Tibial nerve (tissue), 4 donors: ENCODE measurements at regions not wholly inside any gene's neighbourhood (a gene's known extent, or its start where the extent isn't known, plus 50 kb on each side); places are given as distances from the start of the nearest gene placed in this dataset.
A peak's percentile ranks its signal among the peaks of the same experiment; 100 is the strongest.

ENCODE experiments used
- DNase-seq, 2 donors: peaks; one replicate each; pipeline ENCODE4 v3.0.0-alpha.2; 2019; ENCODE audit warnings: low spot score in 2 of 2
- H3K27ac ChIP-seq, 4 donors: fragments of 200-600 bp; sonication (generic) in 3 of 4; one replicate each; pipeline ENCODE4 v1.5.1; 2017 to 2019; ENCODE audit warnings: mild to moderate bottlenecking in 1 of 4
- H3K27me3 ChIP-seq, 2 donors: fragments of 200-600 bp; sonication (generic) in 1 of 2; one replicate each; pipeline versions ENCODE4 v1.5.1 to v1.6.0; 2017 to 2019
- H3K36me3 ChIP-seq, 3 donors: fragments of 200-600 bp; sonication (generic); one replicate each; pipeline ENCODE4 v1.5.1; 2018 to 2019
- H3K4me1 ChIP-seq, 4 donors: fragments of 200-600 bp; sonication (generic) in 3 of 4; one replicate each; pipeline ENCODE4 v1.5.1; 2017 to 2019
- H3K4me3 ChIP-seq, 4 donors: fragments of 200-600 bp; sonication (generic) in 3 of 4; one replicate each; pipeline ENCODE4 v1.5.1; 2017 to 2019; ENCODE audit warnings: mild to moderate bottlenecking in 1 of 4, moderate library complexity in 1 of 4
- H3K9me3 ChIP-seq, 4 donors: fragments of 200-600 bp; sonication (generic) in 3 of 4; one replicate each; pipeline ENCODE4 v1.5.1; 2017 to 2019
- CTCF ChIP-seq, 5 experiments: fragments of 200-600 bp in 3 of 5; fragments of 450-650 bp in 2 of 5; sonication (generic) in 3 of 5; IDR thresholded peaks; one replicate each; pipeline ENCODE4 v1.5.1; 2016 to 2019; ENCODE audit warnings: antibody characterized with exemption in 5 of 5, mild to moderate bottlenecking in 3 of 5, moderate library complexity in 2 of 5
- EP300 ChIP-seq, 2 donors: sonication (generic); formaldehyde crosslinking; IDR thresholded peaks; one replicate each; pipeline ENCODE4 v1.6.1; 2017; ENCODE audit warnings: antibody characterized with exemption in 2 of 2, mild to moderate bottlenecking in 1 of 2
- POLR2A ChIP-seq, 2 donors: fragments of 450-650 bp; IDR thresholded peaks; one replicate each; pipeline ENCODE4 v1.6.1; 2017; ENCODE audit warnings: antibody characterized with exemption in 2 of 2, mild to moderate bottlenecking in 2 of 2, moderate library complexity in 2 of 2
- WGBS, 2 donors: methylation state at CpG; one replicate each; pipeline ENCODE4 v1.1.5; 2018; 5-methylcytosine and 5-hydroxymethylcytosine counted together

- H3K27ac ChIP-seq = no peak overlapping the region
- WGBS, 2 donors = 65 to 75% methylated on average over 3 of the region's 3 CpGs
These were observed 166.0 kb upstream of the CDH13 start for GRCh38 chr16:82460766-82461165.

GRCh38 chr16:82459580-82460256 is 167.1 kb upstream of the CDH13 start:
- WGBS, 2 donors = 53 to 57% methylated on average over 11 of the region's 11 CpGs
- H3K4me3 ChIP-seq = no peak overlapping the region
- H3K36me3 ChIP-seq = no peaks in the 10 kb centered on the region
- H3K27ac ChIP-seq = no peak overlapping the region
- no peak for DNase-seq
- TF ChIP-seq POLR2A (IDR thresholded peaks at IDR 0.05) (no peak), EP300 (IDR thresholded peaks at IDR 0.05) (no peak)
- H3K9me3 ChIP-seq = no peaks in the 10 kb centered on the region
- peaks cover 0 to 6% (median 0%) of the 10 kb centered on the region in 4 donors for H3K4me1 ChIP-seq
- peaks cover 0 to 5% of the 10 kb centered on the region in 2 donors for H3K27me3 ChIP-seq

More at GRCh38 chr16:82460766-82461165, 166.0 kb upstream of the CDH13 start:
- no peak for DNase-seq
- no peaks in the 10 kb centered on the region for H3K36me3 ChIP-seq
- no peak overlapping the region for H3K4me3 ChIP-seq
- H3K27me3 ChIP-seq = peaks cover 0 to 5% of the 10 kb centered on the region in 2 donors
- peaks cover 0 to 6% (median 0%) of the 10 kb centered on the region in 4 donors for H3K4me1 ChIP-seq
- H3K9me3 ChIP-seq = no peaks in the 10 kb centered on the region
- TF ChIP-seq POLR2A (IDR thresholded peaks at IDR 0.05) (no peak), EP300 (IDR thresholded peaks at IDR 0.05) (no peak)

GRCh38 chr16:82456683-82457082 is 170.1 kb upstream of the CDH13 start:
- 1 to 2% methylated on average over 4 of the region's 4 CpGs for WGBS, 2 donors
- Histone ChIP-seq H3K27me3 (no peaks in the 10 kb centered on the region), H3K4me3 (no peak overlapping the region), H3K4me1 (peaks cover 0 to 6% (median 0%) of the 10 kb centered on the region in 4 donors), H3K9me3 (no peaks in the 10 kb centered on the region), H3K36me3 (no peaks in the 10 kb centered on the region), H3K27ac (no peak overlapping the region)
- TF ChIP-seq EP300 (IDR thresholded peaks at IDR 0.05) (no peak), CTCF (IDR thresholded peaks at IDR 0.05) (peak in 4 of 5 experiments; percentile 41 to 56 (median 46)), POLR2A (IDR thresholded peaks at IDR 0.05) (no peak)
- DNase-seq = peak in 1 of 2 donors; percentile 27

GRCh38 chr16:82454566-82454965 is 172.2 kb upstream of the CDH13 start:
- H3K27ac ChIP-seq = no peak overlapping the region
- no peaks in the 10 kb centered on the region for H3K36me3 ChIP-seq
- H3K4me1 ChIP-seq = peaks cover 0 to 6% (median 0%) of the 10 kb centered on the region in 4 donors
- 92 to 94% methylated on average over 6 of the region's 6 CpGs for WGBS, 2 donors
- H3K27me3 ChIP-seq = no peaks in the 10 kb centered on the region
- no peaks in the 10 kb centered on the region for H3K9me3 ChIP-seq
- H3K4me3 ChIP-seq = no peak overlapping the region
- DNase-seq = no peak
- TF ChIP-seq EP300 (IDR thresholded peaks at IDR 0.05) (no peak), POLR2A (IDR thresholded peaks at IDR 0.05) (no peak), CTCF (IDR thresholded peaks at IDR 0.05) (no peak)

- no peak for TF ChIP-seq CTCF (IDR thresholded peaks at IDR 0.05)
- no peak for TF ChIP-seq POLR2A (IDR thresholded peaks at IDR 0.05)
- no peak for TF ChIP-seq EP300 (IDR thresholded peaks at IDR 0.05)
- WGBS, 2 donors = 87% methylated on average over 4 of the region's 4 CpGs
- Histone ChIP-seq H3K4me1 (peaks cover 0 to 6% (median 0%) of the 10 kb centered on the region in 4 donors), H3K27ac (no peak overlapping the region), H3K4me3 (no peak overlapping the region), H3K36me3 (no peaks in the 10 kb centered on the region), H3K27me3 (no peaks in the 10 kb centered on the region), H3K9me3 (no peaks in the 10 kb centered on the region)
- no peak for DNase-seq
These were observed 172.6 kb upstream of the CDH13 start for GRCh38 chr16:82454152-82454551.

GRCh38 chr16:82452004-82452756 is 174.6 kb upstream of the CDH13 start:
- no peak for DNase-seq
- 80 to 84% methylated on average over 11 of the region's 11 CpGs for WGBS, 2 donors
- TF ChIP-seq CTCF (IDR thresholded peaks at IDR 0.05) (no peak), EP300 (IDR thresholded peaks at IDR 0.05) (no peak), POLR2A (IDR thresholded peaks at IDR 0.05) (no peak)

More at GRCh38 chr16:82452004-82452756, 174.6 kb upstream of the CDH13 start:
- H3K9me3 ChIP-seq = no peaks in the 10 kb centered on the region
- peaks cover 0 to 1% (median 0%) of the 10 kb centered on the region in 4 donors for H3K4me1 ChIP-seq
- H3K36me3 ChIP-seq = no peaks in the 10 kb centered on the region
- no peaks in the 10 kb centered on the region for H3K27me3 ChIP-seq
- no peak overlapping the region for H3K4me3 ChIP-seq
- no peak overlapping the region for H3K27ac ChIP-seq
